ENCODE measurements at regions not wholly inside any gene's neighbourhood (a gene's known extent, or its start where the extent isn't known, plus 50 kb on each side); places are given as distances from the start of the nearest gene placed in this dataset.

- no peak for DNase-seq
Measured at GRCh38 chr3:76011121-76011520, 225.8 kb upstream of the ZNF717 start.

- DNase-seq = no peak
Measured at GRCh38 chr3:76015496-76015895, 230.1 kb upstream of the ZNF717 start.

- DNase-seq = no peak
Measured at GRCh38 chr3:76016111-76016510, 230.8 kb upstream of the ZNF717 start.

- no peak for DNase-seq
Measured at GRCh38 chr3:76016769-76017439, 231.6 kb upstream of the ZNF717 start.

- no peak for DNase-seq
Measured at GRCh38 chr3:76021376-76021775, 236.0 kb upstream of the ZNF717 start.

- DNase-seq = peak in 1 of 2 donors; percentile 35
Measured at GRCh38 chr3:76024640-76025039, 239.3 kb upstream of the ZNF717 start.

- no peak for DNase-seq
Measured at GRCh38 chr3:76025561-76025960, 240.2 kb upstream of the ZNF717 start.

- DNase-seq = no peak
Measured at GRCh38 chr3:76026379-76026778, 241.0 kb upstream of the ZNF717 start.

- no peak for DNase-seq
Measured at GRCh38 chr3:76028774-76029173, 243.4 kb upstream of the ZNF717 start.

GRCh38 chr3:76034649-76035048, 249.3 kb upstream of the ZNF717 start:
- no peak for DNase-seq

- no peak for DNase-seq
Measured at GRCh38 chr3:76035117-76035516, 249.8 kb upstream of the ZNF717 start.

- no peak for DNase-seq
Measured at GRCh38 chr3:76038949-76039348, 253.6 kb upstream of the ZNF717 start.

GRCh38 chr3:76039431-76039830, 254.1 kb upstream of the ZNF717 start:
- DNase-seq = no peak

GRCh38 chr3:76040946-76041345, 255.6 kb upstream of the ZNF717 start:
- no peak for DNase-seq

GRCh38 chr3:76043746-76044145, 258.4 kb upstream of the ZNF717 start:
- no peak for DNase-seq

GRCh38 chr3:76044601-76045600, 259.6 kb upstream of the ZNF717 start:
- DNase-seq = peak in 1 of 2 donors; percentile 32

GRCh38 chr3:76047368-76047767, 262.0 kb upstream of the ZNF717 start:
- no peak for DNase-seq

GRCh38 chr3:76049776-76050175, 264.4 kb upstream of the ZNF717 start:
- no peak for DNase-seq

- no peak for DNase-seq
Measured at GRCh38 chr3:76051145-76051544, 265.8 kb upstream of the ZNF717 start.

GRCh38 chr3:76054404-76054803, 269.1 kb upstream of the ZNF717 start:
- DNase-seq = no peak

GRCh38 chr3:76061654-76062053, 276.3 kb upstream of the ZNF717 start:
- DNase-seq = no peak

GRCh38 chr3:76063019-76063418, 277.7 kb upstream of the ZNF717 start:
- DNase-seq = no peak

GRCh38 chr3:76063811-76064210, 278.5 kb upstream of the ZNF717 start:
- no peak for DNase-seq

GRCh38 chr3:76065964-76066363, 280.6 kb upstream of the ZNF717 start:
- no peak for DNase-seq
